H1 (cell line): ENCODE measurements at regions not wholly inside any gene's neighbourhood (a gene's known extent, or its start where the extent isn't known, plus 50 kb on each side); places are given as distances from the start of the nearest gene placed in this dataset.

Experiments used
- CHD7 ChIP-seq: fragments of 300-600 bp; sonication (generic); IDR thresholded peaks from 2 replicates; pipeline ENCODE4 v1.7.1; 2012; ENCODE audit warnings: low read length, moderate library complexity, mild to moderate bottlenecking, inconsistent platforms; ENCODE audit not compliant: insufficient replicate concordance
- GABPA ChIP-seq: IDR thresholded peaks from 2 replicates; pipeline ENCODE4 v1.6.1; 2011; ENCODE audit warnings: mild to moderate bottlenecking, low read length, moderate library complexity, borderline replicate concordance; ENCODE audit not compliant: insufficient read depth
- RBBP5 ChIP-seq: IDR thresholded peaks from 2 replicates; pipeline ENCODE4 v1.7.1; 2012; ENCODE audit warnings: low read depth, mild to moderate bottlenecking, inconsistent platforms, low read length, moderate library complexity, borderline replicate concordance
- RXRA ChIP-seq: IDR thresholded peaks from 2 replicates; pipeline ENCODE4 v1.6.1; 2011; ENCODE audit warnings: low read depth, mild to moderate bottlenecking, low read length, moderate library complexity; ENCODE audit not compliant: insufficient read depth
- SRF ChIP-seq: IDR thresholded peaks from 2 replicates; pipeline ENCODE4 v1.6.1; 2011; ENCODE audit warnings: mild to moderate bottlenecking, low read depth, low read length, moderate library complexity
- TAF1 ChIP-seq: IDR thresholded peaks from 2 replicates; pipeline ENCODE4 v1.6.1; 2011; ENCODE audit warnings: mild to moderate bottlenecking, low read depth, low read length
- TEAD4 ChIP-seq: IDR thresholded peaks from 2 replicates; pipeline ENCODE4 v1.6.1; 2012; ENCODE audit warnings: low read depth, low read length, inconsistent platforms, mixed read lengths

- TF ChIP-seq SRF, result no peak
- TF ChIP-seq RBBP5, result no peak
- TF ChIP-seq TAF1, result no peak
- TF ChIP-seq CHD7, result no peak
- TF ChIP-seq GABPA, result no peak
- no peak for TF ChIP-seq TEAD4
- TF ChIP-seq RXRA, result no peak
- TF ChIP-seq, all 59 proteins: peak for 0
These were observed 146.1 kb upstream of the DPYD start (continued) for GRCh38 chr1:98066911-98067310.
